ENCODE measurements at regions not wholly inside any gene's neighbourhood (a gene's known extent, or its start where the extent isn't known, plus 50 kb on each side); places are given as distances from the start of the nearest gene placed in this dataset.

DNA sequence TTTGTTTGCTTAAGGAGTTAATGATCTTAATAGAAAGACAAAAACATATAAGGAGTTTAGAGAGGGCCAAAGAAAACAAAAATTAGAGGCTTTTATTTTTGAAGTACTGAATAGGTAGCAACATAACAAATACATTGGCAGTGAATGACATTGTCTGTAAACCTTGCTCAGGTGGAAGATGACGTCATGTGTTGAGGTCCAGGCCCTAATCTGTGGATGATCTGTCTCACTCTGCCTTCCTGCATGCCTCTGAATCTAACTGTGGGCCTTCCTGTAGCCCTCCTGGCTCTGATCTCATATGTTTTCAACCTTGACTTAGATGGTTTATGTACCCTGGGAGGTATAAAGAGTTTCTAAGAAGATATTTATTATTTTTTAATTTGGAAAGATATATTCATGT lies 58.1 kb upstream of the DYNAP start:
- DNase-seq = no peak
